ENCODE measurements at regions not wholly inside any gene's neighbourhood (a gene's known extent, or its start where the extent isn't known, plus 50 kb on each side); places are given as distances from the start of the nearest gene placed in this dataset.

DNA sequence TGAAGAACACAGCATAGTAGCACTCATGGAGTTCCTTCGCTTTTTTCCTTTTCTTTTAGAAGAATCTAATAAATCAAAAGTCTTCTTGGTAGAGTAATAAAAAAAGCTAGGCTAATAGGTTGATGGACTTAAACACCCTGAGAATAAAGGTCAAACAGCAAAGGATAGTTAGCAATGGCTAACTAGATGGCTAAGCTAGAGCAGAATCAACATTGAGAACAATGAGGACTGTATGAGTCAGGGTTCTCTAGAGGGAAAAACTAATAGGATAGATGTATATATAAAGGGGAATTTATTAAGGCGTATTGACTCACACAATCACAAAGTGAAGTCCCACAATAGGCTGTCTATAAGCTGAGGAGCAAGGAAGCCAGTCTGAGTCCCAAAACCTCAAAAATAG, 550.9 kb downstream of the GLUD2 start:
- H3K9me3 ChIP-seq (ENCODE audit: control insufficient read depth in 1 of 2, insufficient read depth in 1 of 2, low read length in 2 of 2): no peaks in the 10 kb centered on the region
- DNase-seq: no peak
- no peaks in the 10 kb centered on the region for H3K36me3 ChIP-seq (ENCODE audit: insufficient read depth, low read length)
- H3K27me3 Mint-ChIP-seq: no peaks in the 10 kb centered on the region
- no peaks in the 10 kb centered on the region for H3K36me3 Mint-ChIP-seq (ENCODE audit: low read depth)
- H3K4me1 Mint-ChIP-seq (ENCODE audit: low read depth): no peaks in the 10 kb centered on the region
- ChIA-PET CTCF (no interaction called here), POLR2A (no interaction called here)
- H3K27ac ChIP-seq (ENCODE audit: low read depth in 1 of 2, low read length in 2 of 2): no peak overlapping the region
- TF ChIP-seq CTCF (IDR thresholded peaks at IDR 0.05): no peak
- ATAC-seq (ENCODE audit: poor library complexity): no peak
- H3K4me3 Mint-ChIP-seq: no peak overlapping the region
- H3K4me1 ChIP-seq (ENCODE audit: insufficient read depth, low read length): no peaks in the 10 kb centered on the region
- no peak overlapping the region for H3K4me3 ChIP-seq (ENCODE audit: low read length)
- intact Hi-C loops (cut with DNase I, micrococcal nuclease): no loop called here
- H3K27ac Mint-ChIP-seq: no peak overlapping the region
- H3K9me3 Mint-ChIP-seq: no peaks in the 10 kb centered on the region
- H3K27me3 ChIP-seq (ENCODE audit: control insufficient read depth in 1 of 2, insufficient read depth in 2 of 2, low read length in 2 of 2): no peaks in the 10 kb centered on the region

GRCh38 chrX:121635141-121635540, 587.7 kb downstream of the GLUD2 start:
- Histone ChIP-seq H3K27me3 (ENCODE audit: control insufficient read depth in 1 of 2, insufficient read depth in 2 of 2, low read length in 2 of 2) (no peaks in the 10 kb centered on the region), H3K9me3 (ENCODE audit: control insufficient read depth in 1 of 2, insufficient read depth in 1 of 2, low read length in 2 of 2) (no peaks in the 10 kb centered on the region), H3K4me3 (ENCODE audit: low read length) (no peak overlapping the region), H3K36me3 (ENCODE audit: insufficient read depth, low read length) (no peaks in the 10 kb centered on the region), H3K27ac (ENCODE audit: low read depth in 1 of 2, low read length in 2 of 2) (no peak overlapping the region), H3K4me1 (ENCODE audit: insufficient read depth, low read length) (no peaks in the 10 kb centered on the region)
- H3K27me3 Mint-ChIP-seq: no peaks in the 10 kb centered on the region
- ChIA-PET POLR2A (no interaction called here), CTCF (no interaction called here)
- no peak for DNase-seq
- intact Hi-C loops (cut with DNase I, micrococcal nuclease): no loop called here
- no peak for ATAC-seq (ENCODE audit: poor library complexity)
- no peaks in the 10 kb centered on the region for H3K36me3 Mint-ChIP-seq (ENCODE audit: low read depth)
- TF ChIP-seq CTCF (IDR thresholded peaks at IDR 0.05): no peak
- no peak overlapping the region for H3K27ac Mint-ChIP-seq
- no peaks in the 10 kb centered on the region for H3K4me1 Mint-ChIP-seq (ENCODE audit: low read depth)
- H3K9me3 Mint-ChIP-seq: no peaks in the 10 kb centered on the region
- no peak overlapping the region for H3K4me3 Mint-ChIP-seq

DNA sequence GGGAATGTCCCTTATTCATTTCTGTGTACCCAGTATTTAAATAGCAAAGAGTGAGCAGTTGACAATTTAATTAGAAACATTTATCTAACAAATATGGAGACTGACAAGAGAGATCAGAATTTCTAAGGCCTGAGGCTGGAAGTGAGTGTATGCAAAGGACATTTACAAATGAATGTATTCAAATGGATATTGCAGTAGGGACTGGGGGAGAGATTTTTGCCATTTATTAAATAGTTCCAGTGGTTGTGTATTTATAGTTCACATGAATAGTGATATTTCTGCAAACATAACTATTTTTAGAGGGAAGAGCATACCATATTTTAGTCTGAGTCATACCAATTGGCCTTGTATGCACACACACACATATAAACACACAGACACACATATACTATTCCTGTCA, 592.4 kb downstream of the GLUD2 start:
- Mint-ChIP-seq H3K4me3 (no peak overlapping the region), H3K9me3 (no peaks in the 10 kb centered on the region)
- CTCF ChIA-PET: no interaction called here

More for the DNA sequence above, 592.4 kb downstream of the GLUD2 start:
- no peak for DNase-seq
- TF ChIP-seq CTCF (IDR thresholded peaks at IDR 0.05): no peak
- intact Hi-C loops (cut with DNase I, micrococcal nuclease): no loop called here
- no peak overlapping the region for H3K27ac ChIP-seq (ENCODE audit: low read depth in 1 of 2, low read length in 2 of 2)
- POLR2A ChIA-PET: no interaction called here
- no peaks in the 10 kb centered on the region for H3K36me3 ChIP-seq (ENCODE audit: insufficient read depth, low read length)
- no peak for ATAC-seq (ENCODE audit: poor library complexity)
- H3K4me3 ChIP-seq (ENCODE audit: low read length): no peak overlapping the region
- no peaks in the 10 kb centered on the region for H3K27me3 ChIP-seq (ENCODE audit: control insufficient read depth in 1 of 2, insufficient read depth in 2 of 2, low read length in 2 of 2)
- no peaks in the 10 kb centered on the region for H3K4me1 ChIP-seq (ENCODE audit: insufficient read depth, low read length)
- H3K9me3 ChIP-seq (ENCODE audit: control insufficient read depth in 1 of 2, insufficient read depth in 1 of 2, low read length in 2 of 2): no peaks in the 10 kb centered on the region
- Mint-ChIP-seq H3K27me3 (no peaks in the 10 kb centered on the region), H3K4me1 (ENCODE audit: low read depth) (no peaks in the 10 kb centered on the region), H3K27ac (no peak overlapping the region), H3K36me3 (ENCODE audit: low read depth) (no peaks in the 10 kb centered on the region)
